WERI-Rb-1 (cell line): ENCODE measurements at regions not wholly inside any gene's neighbourhood (a gene's known extent, or its start where the extent isn't known, plus 50 kb on each side); places are given as distances from the start of the nearest gene placed in this dataset.

ENCODE experiments used
- DNase-seq: peaks from one replicate; pipeline ENCODE4 v3.0.0-alpha.2; 2020
- H3K27ac ChIP-seq: fragments of 250-450 bp; sonication (Bioruptor Pico); 2 replicates; pipeline ENCODE4 v1.5.1; 2020; ENCODE audit warnings: mild to moderate bottlenecking, moderate library complexity
- H3K27me3 ChIP-seq: fragments of 250-450 bp; sonication (Bioruptor Pico); 2 replicates; pipeline ENCODE4 v1.5.1; 2021; ENCODE audit warnings: mild to moderate bottlenecking, low read depth, moderate library complexity; ENCODE audit not compliant: insufficient read depth, severe bottlenecking
- H3K36me3 ChIP-seq: fragments of 250-450 bp; sonication (Bioruptor Pico); 2 replicates; pipeline ENCODE4 v1.5.1; 2020; ENCODE audit warnings: mild to moderate bottlenecking, moderate library complexity
- H3K4me3 ChIP-seq: 2 replicates; pipeline ENCODE4 v1.5.1; 2011; ENCODE audit warnings: low read depth, mild to moderate bottlenecking, control low read depth, low read length
- H3K9me3 ChIP-seq: fragments of 250-450 bp; sonication (Bioruptor Pico); 2 replicates; pipeline ENCODE4 v1.5.1; 2021; ENCODE audit warnings: mild to moderate bottlenecking, moderate library complexity; ENCODE audit not compliant: severe bottlenecking
- TF ChIP-seq, protein P1 (sequence below): IDR thresholded peaks from 2 replicates; pipeline ENCODE4 v1.5.1; 2011; ENCODE audit warnings: low read depth, mild to moderate bottlenecking, control low read depth, inconsistent platforms, low read length

- H3K36me3 ChIP-seq: no peaks in the 10 kb centered on the region
- H3K4me3 ChIP-seq: no peak overlapping the region
- no peak overlapping the region for H3K27ac ChIP-seq
- no peaks in the 10 kb centered on the region for H3K9me3 ChIP-seq
- no peaks in the 10 kb centered on the region for H3K27me3 ChIP-seq
- TF ChIP-seq, protein P1, sequence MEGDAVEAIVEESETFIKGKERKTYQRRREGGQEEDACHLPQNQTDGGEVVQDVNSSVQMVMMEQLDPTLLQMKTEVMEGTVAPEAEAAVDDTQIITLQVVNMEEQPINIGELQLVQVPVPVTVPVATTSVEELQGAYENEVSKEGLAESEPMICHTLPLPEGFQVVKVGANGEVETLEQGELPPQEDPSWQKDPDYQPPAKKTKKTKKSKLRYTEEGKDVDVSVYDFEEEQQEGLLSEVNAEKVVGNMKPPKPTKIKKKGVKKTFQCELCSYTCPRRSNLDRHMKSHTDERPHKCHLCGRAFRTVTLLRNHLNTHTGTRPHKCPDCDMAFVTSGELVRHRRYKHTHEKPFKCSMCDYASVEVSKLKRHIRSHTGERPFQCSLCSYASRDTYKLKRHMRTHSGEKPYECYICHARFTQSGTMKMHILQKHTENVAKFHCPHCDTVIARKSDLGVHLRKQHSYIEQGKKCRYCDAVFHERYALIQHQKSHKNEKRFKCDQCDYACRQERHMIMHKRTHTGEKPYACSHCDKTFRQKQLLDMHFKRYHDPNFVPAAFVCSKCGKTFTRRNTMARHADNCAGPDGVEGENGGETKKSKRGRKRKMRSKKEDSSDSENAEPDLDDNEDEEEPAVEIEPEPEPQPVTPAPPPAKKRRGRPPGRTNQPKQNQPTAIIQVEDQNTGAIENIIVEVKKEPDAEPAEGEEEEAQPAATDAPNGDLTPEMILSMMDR: no peak
- DNase-seq: no peak
Measured at GRCh38 chr7:22577470-22578001, 77.5 kb upstream of the STEAP1B start.

DNA sequence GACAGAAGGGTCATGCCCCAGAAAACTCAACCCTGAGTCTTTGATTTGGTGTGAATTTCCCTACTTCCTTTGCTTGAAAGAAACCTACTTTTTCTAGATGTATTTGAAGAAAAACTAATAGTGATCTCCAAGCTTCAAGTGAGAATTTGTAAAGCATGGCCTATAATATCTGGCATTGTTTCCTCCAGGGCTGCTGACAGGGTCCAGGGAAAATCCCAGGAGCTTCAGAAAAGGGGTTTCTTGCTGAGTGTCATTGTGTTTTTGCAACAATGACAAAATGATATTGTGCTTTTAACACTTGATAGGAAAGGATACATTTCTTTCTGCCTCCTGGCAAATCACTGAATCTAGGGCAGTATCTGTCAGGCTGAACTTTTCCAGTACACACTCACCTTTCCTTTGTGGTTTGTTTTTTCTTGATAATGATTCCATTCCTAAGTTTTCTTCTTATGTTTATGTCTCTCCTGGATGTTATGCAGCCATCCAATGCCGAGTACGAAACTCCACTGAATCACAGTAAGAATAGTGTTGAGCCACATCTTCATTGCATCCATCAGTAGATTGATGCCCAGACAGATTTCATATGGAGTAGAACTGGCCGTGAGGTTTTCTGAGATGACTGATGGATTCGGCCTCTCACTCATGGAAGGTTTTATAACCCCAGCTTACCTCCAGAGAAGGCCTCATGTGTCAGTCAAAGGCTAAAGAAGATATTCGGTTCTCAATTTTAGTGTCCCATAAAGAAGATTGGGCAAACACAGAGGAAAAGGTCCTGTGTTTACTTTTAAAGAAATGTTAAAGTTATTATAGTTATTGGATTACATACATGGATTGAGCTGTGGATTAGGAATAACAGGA is 76.9 kb upstream of the STEAP1B start:
- Histone ChIP-seq H3K36me3 (no peaks in the 10 kb centered on the region), H3K4me3 (no peak overlapping the region), H3K27ac (no peak overlapping the region), H3K9me3 (no peaks in the 10 kb centered on the region), H3K27me3 (no peaks in the 10 kb centered on the region)
- TF ChIP-seq, protein P1: no peak
- no peak for DNase-seq

DNA sequence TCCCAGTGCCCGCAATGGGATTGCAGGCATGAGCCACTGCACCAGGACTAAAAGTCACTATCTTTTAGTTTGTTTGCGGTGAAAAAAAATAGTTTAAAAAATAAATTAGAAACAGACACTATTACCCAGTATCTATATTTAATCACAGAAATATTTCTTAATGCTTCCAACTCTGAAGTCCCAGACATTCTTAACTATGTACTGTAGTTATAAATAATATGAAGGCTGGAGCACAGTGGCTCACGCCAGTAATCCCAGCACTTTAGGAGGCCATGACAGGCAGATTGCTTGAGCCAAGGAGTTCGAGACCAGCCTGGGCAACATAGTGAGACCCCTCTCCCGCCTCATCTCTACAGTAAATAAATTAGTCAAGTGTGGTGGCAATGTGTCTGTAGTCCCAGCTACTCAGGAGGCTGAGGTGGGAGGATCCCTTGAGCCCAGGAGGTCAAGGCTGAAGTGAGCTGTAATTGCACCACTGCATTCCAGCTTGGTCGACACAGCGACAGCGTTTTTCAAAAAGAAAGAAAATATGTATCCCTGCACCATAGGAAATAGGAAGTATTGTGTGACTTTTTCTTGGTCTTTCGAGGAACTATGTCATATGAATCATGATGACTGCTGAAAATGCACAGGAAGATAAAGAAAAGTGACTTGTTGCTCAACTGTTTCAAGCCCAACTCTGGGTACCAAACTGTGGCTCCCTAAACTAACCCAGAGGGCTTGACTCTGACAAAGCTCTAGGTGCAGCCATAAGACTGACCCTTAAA is 74.9 kb upstream of the STEAP1B start:
- no peak for DNase-seq

DNA sequence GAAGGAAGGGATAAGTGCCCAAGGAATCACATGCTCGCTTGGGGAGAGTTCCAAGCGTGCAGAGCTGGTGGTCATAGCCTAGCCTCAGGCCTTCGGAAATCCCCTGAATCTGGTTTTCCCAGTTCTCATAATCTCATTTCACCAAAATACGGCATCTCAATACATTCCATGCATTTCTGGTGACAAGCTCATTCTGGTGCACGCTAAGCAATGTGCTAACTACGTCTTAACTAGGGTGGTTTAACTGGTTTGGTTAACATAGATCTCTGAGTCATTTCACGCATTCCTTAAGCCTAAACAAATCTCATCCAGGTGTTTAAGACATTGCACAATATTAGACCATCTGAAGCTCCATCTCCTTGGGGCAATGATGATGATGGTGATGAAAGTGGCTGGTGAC is 72.9 kb upstream of the STEAP1B start:
- Histone ChIP-seq H3K27ac (no peak overlapping the region), H3K4me3 (no peak overlapping the region), H3K27me3 (no peaks in the 10 kb centered on the region), H3K9me3 (no peaks in the 10 kb centered on the region), H3K36me3 (no peaks in the 10 kb centered on the region)
- TF ChIP-seq, protein P1: no peak
- DNase-seq: no peak

More for the DNA sequence above, 74.9 kb upstream of the STEAP1B start:
- Histone ChIP-seq H3K4me3 (no peak overlapping the region), H3K9me3 (no peaks in the 10 kb centered on the region), H3K27me3 (no peaks in the 10 kb centered on the region), H3K36me3 (no peaks in the 10 kb centered on the region), H3K27ac (no peak overlapping the region)
- TF ChIP-seq, protein P1: no peak

DNA sequence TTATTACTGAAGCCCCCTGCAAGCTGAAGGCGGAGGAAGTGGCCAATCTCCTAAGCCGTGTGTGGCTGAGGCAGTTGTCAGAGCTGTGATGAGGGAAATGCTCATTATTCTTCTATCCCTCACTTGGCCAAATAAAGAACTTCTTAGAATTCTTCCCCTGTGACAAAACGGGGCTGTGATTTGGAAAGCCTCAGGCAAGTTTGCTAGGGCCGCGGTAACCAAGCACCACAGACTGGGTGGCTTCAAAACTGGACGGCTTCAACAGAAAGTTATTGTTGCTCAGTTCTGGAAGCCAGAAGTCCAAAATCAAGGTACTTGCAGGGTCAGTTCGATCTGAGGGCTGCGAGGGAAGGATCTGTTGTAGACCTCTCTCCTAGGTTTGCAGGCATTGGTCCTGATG is 72.3 kb upstream of the STEAP1B start:
- Histone ChIP-seq H3K36me3 (no peaks in the 10 kb centered on the region), H3K27ac (no peak overlapping the region), H3K27me3 (no peaks in the 10 kb centered on the region), H3K4me3 (no peak overlapping the region), H3K9me3 (no peaks in the 10 kb centered on the region)
- TF ChIP-seq, protein P1: no peak
- no peak for DNase-seq
